Kidney capillary endothelial cell (primary cell): ENCODE measurements at regions not wholly inside any gene's neighbourhood (a gene's known extent, or its start where the extent isn't known, plus 50 kb on each side); places are given as distances from the start of the nearest gene placed in this dataset.

Experiments used
- DNase-seq: peaks from one replicate; pipeline ENCODE4 v3.0.0-alpha.2; 2018; ENCODE audit warnings: low spot score

DNA sequence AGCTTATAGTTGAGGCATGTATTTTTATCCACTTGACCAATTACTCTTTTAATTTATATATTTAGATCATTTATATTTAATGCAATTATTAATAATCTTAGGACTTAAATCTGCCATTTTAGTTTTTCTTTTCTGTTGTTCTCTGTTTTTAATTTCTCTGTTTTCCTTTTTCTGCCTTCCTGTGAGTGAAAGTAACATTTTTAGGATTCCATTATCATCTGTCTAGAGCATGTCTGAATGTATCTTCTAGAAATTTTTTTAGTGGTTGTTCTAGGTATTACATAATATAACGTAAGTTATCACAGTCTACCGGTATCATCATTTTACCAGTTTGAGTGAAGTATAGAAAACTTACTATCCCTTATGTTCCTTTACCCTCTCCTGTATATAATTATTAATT, 197.3 kb downstream of the UNC5CL start:
- no peak for DNase-seq

DNA sequence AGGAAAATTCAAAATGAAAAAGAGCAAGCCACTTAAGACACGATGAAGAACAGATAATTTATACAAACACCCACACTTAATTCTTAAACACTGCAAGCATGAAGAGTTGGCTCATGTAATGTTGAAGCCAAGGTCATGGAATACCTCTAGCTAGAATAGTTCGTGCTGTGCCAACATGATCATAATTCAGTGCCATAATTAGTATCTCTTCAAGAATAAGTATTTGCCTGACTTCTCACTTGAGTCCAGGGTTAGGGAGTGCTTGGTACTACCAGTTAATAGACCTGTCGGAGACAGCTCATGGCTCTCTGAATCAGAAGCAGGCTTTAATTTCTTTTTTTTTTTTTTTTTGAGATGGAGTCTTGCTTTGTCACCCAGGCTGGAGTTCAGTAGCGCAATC, 206.3 kb downstream of the UNC5CL start:
- DNase-seq: no peak

GRCh38 chr6:40831381-40831780, 207.6 kb downstream of the UNC5CL start:
- DNase-seq: no peak

DNA sequence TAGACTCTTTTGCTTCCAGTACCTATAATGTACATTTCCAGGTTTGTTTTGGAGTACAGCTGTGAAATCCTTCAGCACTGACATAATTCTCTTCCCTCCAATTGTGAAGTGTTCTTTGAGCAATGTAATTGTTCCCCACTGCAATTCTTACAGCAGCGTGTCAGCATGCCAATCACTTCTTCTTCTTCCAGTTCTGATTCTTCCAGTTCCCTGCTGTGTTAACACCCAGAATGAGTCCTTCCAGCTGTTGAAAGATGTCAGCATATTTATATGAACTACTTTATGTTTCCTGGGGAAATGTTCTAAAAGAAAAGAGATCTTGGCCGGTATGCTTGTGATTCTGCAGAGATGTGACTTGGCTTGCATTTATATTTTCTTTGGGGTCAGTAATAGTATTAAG, 213.9 kb downstream of the UNC5CL start:
- DNase-seq: no peak

DNA sequence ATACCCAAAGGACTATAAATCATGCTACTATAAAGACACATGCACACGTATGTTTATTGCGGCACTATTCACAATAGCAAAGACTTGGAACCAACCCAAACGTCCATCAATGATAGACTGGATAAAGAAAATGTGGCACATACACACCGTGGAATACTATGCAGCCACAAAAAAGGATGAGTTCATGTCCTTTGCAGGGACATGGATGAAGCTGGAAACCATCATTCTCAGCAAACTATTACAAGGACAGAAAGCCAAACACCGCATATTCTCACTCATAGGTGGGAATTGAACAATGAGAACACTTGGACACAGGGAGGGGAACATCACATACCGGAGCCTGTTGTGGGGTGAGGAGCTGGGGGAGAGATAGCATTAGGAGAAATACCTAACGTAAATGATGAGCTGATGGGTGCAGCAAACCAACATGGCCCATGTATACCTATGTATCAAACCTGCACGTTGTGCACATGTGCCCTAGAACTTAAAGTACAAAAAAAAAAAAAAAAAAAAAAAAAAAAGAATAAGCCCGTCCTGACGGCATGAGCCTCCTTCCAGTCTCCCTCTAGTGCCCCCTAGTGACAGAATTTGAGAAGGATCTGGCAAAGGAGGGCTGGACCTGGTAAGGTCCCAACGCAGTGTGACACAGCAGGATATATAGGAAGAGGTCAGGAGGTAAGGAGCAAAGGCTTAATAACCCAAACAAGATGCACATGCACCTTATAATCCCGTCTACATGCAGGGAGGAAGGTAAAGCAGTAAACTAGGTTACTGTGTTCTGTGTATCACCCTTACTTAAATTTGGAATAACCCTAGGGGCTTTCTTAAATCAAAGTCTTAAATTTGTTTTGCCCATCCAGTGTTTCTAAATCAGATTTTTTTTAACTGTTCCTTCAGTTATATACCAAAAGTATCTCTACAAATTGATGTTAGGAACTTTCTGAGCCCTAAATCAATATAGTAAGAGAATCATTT, 214.8 kb downstream of the UNC5CL start:
- peak; percentile 57 for DNase-seq

GRCh38 chr6:40822619-40823018, 216.4 kb downstream of the UNC5CL start:
- no peak for DNase-seq

DNA sequence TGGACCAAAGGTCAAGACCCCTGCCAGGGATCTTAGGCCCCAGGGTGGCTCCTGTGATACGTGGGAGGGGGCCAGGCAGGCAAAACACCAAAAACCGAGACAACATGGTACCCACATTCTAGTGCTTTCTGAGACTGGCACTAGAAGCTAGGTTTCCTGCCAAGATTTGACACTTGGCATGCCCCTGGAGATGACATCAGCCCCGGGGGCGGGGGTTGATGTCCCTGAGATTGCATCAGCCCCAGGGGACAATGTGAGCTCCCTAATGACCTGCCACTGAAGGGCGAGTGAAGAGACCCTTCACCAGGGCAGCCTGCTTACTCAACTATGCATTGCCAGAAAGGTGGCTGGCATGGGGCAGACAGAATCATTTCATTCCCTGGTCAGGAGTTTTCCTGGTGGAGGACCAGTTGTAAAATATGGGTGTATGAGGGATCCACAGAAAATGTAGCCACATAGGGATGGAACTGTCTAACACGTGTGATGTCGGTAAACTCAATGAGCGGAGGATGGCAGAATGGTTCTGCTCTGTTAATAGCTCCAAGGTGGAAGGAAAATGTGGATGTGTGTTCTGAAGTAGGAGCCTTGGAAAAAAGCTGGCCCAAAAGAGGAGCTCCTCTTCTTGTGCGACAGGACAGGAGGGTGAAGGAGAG, 219.7 kb downstream of the UNC5CL start:
- DNase-seq: no peak

DNA sequence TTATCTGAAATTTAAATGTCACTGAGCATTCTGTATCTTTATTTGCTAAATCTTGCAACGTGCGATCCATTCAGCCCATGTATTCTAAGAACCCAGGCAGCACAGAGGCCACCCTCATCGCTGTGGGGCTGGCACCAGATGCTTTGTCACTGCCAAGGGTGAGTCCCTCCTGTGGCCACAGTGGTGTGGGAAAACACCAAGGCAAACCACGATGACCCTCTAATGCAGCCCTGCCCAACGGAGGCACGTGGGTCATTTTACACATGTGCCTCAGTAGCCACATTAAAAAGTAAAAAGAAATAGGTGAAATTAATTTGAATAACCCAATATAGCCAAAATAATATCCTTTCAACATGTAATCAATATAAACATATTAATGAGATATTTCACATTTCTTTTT, 221.7 kb downstream of the UNC5CL start:
- no peak for DNase-seq

DNA sequence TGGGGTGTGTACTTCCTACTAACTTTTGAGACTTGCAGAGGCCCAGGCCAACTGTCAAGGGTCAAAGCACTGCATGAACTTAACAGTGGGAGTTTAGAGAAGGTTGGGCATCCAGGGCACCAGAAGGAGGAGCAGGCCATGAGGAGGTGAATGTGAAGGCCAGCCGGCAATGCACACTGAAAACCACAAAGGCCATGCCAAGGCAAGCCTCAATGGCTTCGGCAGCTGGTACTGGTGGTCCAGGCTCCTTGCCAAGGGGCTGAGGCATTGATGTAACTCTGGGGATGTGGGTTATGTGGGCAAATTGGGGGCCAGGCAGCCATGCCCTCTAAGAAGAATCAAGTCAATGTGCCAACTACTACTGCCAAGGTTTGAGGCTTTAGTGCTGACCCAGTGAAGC, 222.4 kb downstream of the UNC5CL start:
- no peak for DNase-seq

GRCh38 chr6:40815731-40816130, 223.3 kb downstream of the UNC5CL start:
- no peak for DNase-seq

DNA sequence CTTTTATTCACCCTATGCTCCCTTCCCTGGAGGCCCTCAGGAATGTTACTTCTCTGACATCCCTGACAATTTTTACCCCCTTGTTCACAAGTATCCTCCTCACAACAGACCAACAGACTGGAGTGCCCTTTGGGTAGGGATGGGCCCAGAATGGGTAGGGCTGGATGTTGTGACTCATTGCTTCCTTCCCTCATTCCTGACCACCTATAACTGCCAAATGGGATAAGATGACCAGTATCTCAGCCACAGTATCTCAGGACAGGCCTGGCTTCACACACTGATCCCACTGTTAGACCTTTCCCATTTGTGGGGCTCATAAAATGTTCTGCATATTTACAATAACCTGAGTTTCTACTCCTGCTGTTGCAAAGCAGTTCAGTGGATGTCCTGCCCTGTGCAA, 223.0 kb upstream of the LRFN2 start:
- no peak for DNase-seq

GRCh38 chr6:40809627-40810026, 222.5 kb upstream of the LRFN2 start:
- no peak for DNase-seq

- peak; percentile 51 for DNase-seq
Measured at GRCh38 chr6:40807484-40807883, 220.3 kb upstream of the LRFN2 start.

- no peak for DNase-seq
Measured at GRCh38 chr6:40806256-40806864, 219.2 kb upstream of the LRFN2 start.

GRCh38 chr6:40805336-40805735, 218.2 kb upstream of the LRFN2 start:
- DNase-seq: no peak

- no peak for DNase-seq
Measured at GRCh38 chr6:40804905-40805304, 217.7 kb upstream of the LRFN2 start.

- DNase-seq: no peak
Measured at GRCh38 chr6:40803897-40804702, 216.9 kb upstream of the LRFN2 start.

DNA sequence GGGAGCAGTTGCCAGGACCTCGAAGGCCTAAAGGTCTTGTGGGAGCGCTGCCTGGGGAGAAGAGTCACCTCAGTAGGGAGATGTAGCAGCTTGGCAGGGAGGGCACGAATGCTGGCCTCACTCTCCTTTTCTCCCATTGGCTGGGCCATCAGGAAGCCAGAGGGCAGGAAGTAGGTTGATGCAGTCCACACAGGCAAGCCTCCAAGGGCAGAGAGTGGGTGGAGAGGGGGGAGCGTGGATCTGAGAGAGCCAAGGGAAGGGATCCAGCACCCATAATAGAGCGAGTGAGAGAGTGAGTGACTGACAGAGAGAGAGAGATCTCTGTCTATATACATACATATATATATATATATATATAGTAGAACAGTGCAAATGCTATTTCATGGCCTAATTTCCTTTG, 215.3 kb upstream of the LRFN2 start:
- DNase-seq: no peak

GRCh38 chr6:40799296-40800140, 212.4 kb upstream of the LRFN2 start:
- no peak for DNase-seq

GRCh38 chr6:40798069-40798770, 211.1 kb upstream of the LRFN2 start:
- DNase-seq: no peak
